ENCODE measurements at regions not wholly inside any gene's neighbourhood (a gene's known extent, or its start where the extent isn't known, plus 50 kb on each side); places are given as distances from the start of the nearest gene placed in this dataset.

DNA sequence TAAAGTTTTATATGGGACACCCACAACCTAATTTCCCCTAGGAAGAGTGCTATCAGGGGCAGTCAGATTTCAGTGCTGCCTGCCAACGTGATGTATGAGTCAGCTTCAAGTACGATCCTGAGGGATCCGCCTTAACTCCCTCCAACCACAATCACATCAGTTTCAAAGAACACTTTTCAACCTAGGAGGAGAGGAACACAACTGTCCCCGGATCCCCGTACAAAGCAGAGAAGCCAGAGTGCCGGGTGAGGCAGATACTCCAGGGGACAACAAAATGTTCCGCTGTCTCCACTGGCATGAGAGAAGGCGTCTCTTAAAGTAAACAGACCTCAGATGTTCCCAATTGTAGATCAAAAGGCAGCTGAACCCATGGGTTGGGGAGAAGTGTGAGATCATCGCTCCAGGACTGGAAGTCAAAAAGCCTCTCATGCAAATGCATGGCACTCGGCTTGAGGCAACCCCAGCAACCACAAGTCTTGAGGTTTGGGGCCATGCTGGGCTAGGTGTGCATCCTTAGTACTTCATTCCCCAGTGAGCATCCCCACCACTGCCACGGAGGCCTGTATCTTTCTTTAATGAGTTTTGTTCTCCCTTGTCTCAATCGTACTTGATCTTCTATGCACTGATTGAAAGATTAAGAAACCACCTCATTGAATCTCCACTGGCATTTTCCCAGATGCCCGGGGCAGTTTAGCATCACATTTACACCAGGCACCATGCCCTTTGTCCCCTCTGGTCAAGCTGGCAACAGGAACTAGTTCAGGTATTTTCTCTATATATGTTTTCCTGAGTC lies 91.0 kb upstream of the CCBE1 start:
- TF ChIP-seq, protein P1, sequence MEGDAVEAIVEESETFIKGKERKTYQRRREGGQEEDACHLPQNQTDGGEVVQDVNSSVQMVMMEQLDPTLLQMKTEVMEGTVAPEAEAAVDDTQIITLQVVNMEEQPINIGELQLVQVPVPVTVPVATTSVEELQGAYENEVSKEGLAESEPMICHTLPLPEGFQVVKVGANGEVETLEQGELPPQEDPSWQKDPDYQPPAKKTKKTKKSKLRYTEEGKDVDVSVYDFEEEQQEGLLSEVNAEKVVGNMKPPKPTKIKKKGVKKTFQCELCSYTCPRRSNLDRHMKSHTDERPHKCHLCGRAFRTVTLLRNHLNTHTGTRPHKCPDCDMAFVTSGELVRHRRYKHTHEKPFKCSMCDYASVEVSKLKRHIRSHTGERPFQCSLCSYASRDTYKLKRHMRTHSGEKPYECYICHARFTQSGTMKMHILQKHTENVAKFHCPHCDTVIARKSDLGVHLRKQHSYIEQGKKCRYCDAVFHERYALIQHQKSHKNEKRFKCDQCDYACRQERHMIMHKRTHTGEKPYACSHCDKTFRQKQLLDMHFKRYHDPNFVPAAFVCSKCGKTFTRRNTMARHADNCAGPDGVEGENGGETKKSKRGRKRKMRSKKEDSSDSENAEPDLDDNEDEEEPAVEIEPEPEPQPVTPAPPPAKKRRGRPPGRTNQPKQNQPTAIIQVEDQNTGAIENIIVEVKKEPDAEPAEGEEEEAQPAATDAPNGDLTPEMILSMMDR (IDR thresholded peaks at IDR 0.05; ENCODE audit: insufficient read depth, low read depth, low read length, missing control alignments): no peak
- DNase-seq (ENCODE audit: low read depth): no peak
- no peak overlapping the region for H3K4me3 ChIP-seq (ENCODE audit: low read depth, low read length)

DNA sequence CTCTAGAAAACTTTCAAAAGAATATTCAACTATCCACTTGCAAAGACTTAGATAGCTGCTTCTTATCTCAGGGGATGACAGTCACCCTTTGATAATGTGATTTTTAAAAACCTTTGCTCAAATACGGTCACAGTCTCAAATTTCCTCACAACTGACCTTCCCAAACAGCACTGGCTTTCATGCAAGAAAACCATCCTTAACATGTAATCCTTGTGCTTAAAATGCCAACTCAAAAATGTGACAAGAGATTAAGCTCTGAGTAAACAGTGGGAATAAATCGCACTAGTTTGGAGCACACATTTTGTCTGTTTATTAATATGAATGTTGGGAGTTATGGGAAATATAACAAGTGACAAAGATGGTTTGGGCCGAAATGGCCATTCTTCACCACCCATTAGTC lies 87.5 kb upstream of the CCBE1 start:
- TF ChIP-seq, protein P1 (IDR thresholded peaks at IDR 0.05; ENCODE audit: insufficient read depth, low read depth, low read length, missing control alignments): no peak
- no peak for DNase-seq (ENCODE audit: low read depth)
- no peak overlapping the region for H3K4me3 ChIP-seq (ENCODE audit: low read depth, low read length)

DNA sequence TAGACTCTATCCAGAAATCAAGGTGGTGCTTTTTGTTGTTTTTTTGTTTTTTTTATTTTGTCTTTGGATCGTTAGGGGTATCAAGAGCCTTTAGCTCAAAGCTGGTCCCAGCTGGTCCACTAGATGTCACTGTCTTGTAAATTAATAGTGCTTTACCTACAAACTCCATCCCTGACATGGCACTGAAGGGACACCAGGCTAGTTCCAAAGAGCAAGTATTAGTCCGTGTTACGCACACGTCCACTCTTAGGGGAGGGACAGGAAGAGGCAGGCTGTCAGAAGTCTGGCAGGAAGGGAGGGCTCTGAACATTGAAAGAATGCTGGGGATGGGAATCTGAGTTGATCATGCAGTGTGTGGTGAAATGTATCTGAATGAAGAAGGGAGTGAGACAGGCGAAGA lies 85.9 kb upstream of the CCBE1 start:
- TF ChIP-seq, protein P1 (IDR thresholded peaks at IDR 0.05; ENCODE audit: insufficient read depth, low read depth, low read length, missing control alignments): peak; percentile 66
- no peak overlapping the region for H3K4me3 ChIP-seq (ENCODE audit: low read depth, low read length)
- DNase-seq (ENCODE audit: low read depth): peak; percentile 82

DNA sequence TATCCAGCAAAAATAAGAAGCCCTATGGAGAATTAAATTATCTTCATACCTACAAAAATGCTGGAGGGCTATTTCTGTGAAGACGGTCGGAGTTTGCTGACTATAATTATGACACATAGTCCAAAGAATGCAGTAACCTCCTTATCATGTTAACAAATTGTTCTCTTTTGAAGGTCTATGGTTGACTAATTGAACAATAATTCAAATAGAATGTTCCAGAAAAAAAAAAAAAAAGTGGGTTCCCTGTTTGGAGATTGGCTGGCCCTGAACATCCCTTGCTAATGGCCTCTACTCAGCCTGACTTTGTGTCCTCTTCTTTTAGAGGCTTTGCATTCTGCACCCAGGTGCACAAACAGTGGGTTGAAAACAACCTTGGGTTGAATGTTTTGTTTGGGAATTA lies 82.8 kb upstream of the CCBE1 start:
- TF ChIP-seq, protein P1 (IDR thresholded peaks at IDR 0.05; ENCODE audit: insufficient read depth, low read depth, low read length, missing control alignments): no peak
- DNase-seq (ENCODE audit: low read depth): no peak
- no peak overlapping the region for H3K4me3 ChIP-seq (ENCODE audit: low read depth, low read length)

DNA sequence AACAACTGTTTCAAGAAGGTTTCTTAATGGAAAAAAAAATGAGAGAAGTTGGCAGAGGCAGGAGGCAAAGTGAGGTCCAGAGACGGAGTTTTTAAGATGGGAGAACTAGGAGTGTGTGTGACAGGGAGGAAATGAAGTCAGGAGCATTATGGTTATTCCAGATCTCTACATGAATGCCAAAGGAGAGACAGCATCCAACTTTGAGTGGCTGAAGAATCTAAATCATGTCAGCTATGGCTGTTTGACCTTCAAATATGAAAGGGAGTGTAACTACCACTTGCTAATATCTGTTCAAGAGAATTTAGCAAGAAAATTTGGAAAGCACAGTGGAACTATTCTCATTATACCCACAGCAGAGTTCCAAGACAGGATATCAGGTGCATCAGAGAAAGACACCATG lies 81.2 kb upstream of the CCBE1 start:
- no peak for DNase-seq (ENCODE audit: low read depth)
- H3K4me3 ChIP-seq (ENCODE audit: low read depth, low read length): no peak overlapping the region
- TF ChIP-seq, protein P1 (IDR thresholded peaks at IDR 0.05; ENCODE audit: insufficient read depth, low read depth, low read length, missing control alignments): no peak

DNA sequence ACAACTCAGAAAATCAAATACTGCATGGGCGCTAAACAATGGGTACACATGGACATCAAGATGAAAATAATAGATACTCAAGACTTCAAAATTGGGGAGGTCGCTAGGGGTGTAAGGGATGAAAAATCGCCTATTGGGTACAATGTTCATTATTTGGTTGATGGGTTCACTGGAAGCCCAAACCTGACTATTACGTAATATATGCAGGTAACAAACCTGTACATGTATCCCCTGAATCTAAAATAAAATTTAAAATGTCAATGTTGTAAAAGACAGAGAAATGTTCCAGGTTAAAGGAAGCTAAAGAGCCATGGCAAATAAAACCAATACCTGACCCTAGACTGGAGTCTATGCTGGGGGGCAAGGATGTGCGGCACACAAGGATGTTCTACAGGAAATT lies 80.4 kb upstream of the CCBE1 start:
- TF ChIP-seq, protein P1 (IDR thresholded peaks at IDR 0.05; ENCODE audit: insufficient read depth, low read depth, low read length, missing control alignments): no peak
- no peak overlapping the region for H3K4me3 ChIP-seq (ENCODE audit: low read depth, low read length)
- no peak for DNase-seq (ENCODE audit: low read depth)

Measured in GM12865 (cell line).